ENCODE measurements at regions not wholly inside any gene's neighbourhood (a gene's known extent, or its start where the extent isn't known, plus 50 kb on each side); places are given as distances from the start of the nearest gene placed in this dataset.
"Not testable (repeated sequence)": the region's sequence is repeated elsewhere in the genome, so short reads cannot be mapped to it uniquely, and the experiment has no call there.

GRCh38 chr5:30152431-30152830 is 1041.1 kb upstream of the CDH6 start:
- no peak for DNase-seq (ENCODE audit: low read depth)

GRCh38 chr5:30150231-30150630 is 1043.3 kb upstream of the CDH6 start:
- no peak for DNase-seq (ENCODE audit: low read depth)

- no peak for DNase-seq (ENCODE audit: low read depth)
Measured at GRCh38 chr5:30149526-30149925, 1044.0 kb upstream of the CDH6 start.

GRCh38 chr5:30147976-30148375 is 1045.5 kb upstream of the CDH6 start:
- DNase-seq (ENCODE audit: low read depth), result no peak

GRCh38 chr5:30144059-30144458 is 1049.4 kb upstream of the CDH6 start:
- DNase-seq (ENCODE audit: low read depth), result not testable (repeated sequence)

GRCh38 chr5:30142432-30142831 is 1051.1 kb upstream of the CDH6 start:
- no peak for DNase-seq (ENCODE audit: low read depth)

GRCh38 chr5:30121043-30121442 is 1072.4 kb upstream of the CDH6 start:
- no peak for DNase-seq (ENCODE audit: low read depth)

- no peak for DNase-seq (ENCODE audit: low read depth)
Measured at GRCh38 chr5:30117135-30117534, 1076.4 kb upstream of the CDH6 start.

- DNase-seq (ENCODE audit: low read depth), result no peak
Measured at GRCh38 chr5:30113542-30113941, 1079.9 kb upstream of the CDH6 start.

GRCh38 chr5:30112867-30113266 is 1080.6 kb upstream of the CDH6 start:
- DNase-seq (ENCODE audit: low read depth), result no peak

- DNase-seq (ENCODE audit: low read depth), result no peak
Measured at GRCh38 chr5:30108051-30108450, 1085.4 kb upstream of the CDH6 start.

GRCh38 chr5:30106596-30106995 is 1086.9 kb upstream of the CDH6 start:
- DNase-seq (ENCODE audit: low read depth), result no peak

- DNase-seq (ENCODE audit: low read depth), result no peak
Measured at GRCh38 chr5:30104872-30105596, 1088.5 kb upstream of the CDH6 start.

GRCh38 chr5:30103452-30104202 is 1089.9 kb upstream of the CDH6 start:
- no peak for DNase-seq (ENCODE audit: low read depth)

- no peak for DNase-seq (ENCODE audit: low read depth)
Measured at GRCh38 chr5:30103052-30103451, 1090.4 kb upstream of the CDH6 start.

- no peak for DNase-seq (ENCODE audit: low read depth)
Measured at GRCh38 chr5:30102185-30102584, 1091.3 kb upstream of the CDH6 start.

- DNase-seq (ENCODE audit: low read depth), result no peak
Measured at GRCh38 chr5:30100929-30101328, 1092.6 kb upstream of the CDH6 start.

GRCh38 chr5:30100148-30100713 is 1093.3 kb upstream of the CDH6 start:
- no peak for DNase-seq (ENCODE audit: low read depth)

- DNase-seq (ENCODE audit: low read depth), result no peak
Measured at GRCh38 chr5:30099634-30100033, 1093.9 kb upstream of the CDH6 start.

GRCh38 chr5:30098940-30099339 is 1094.5 kb upstream of the CDH6 start:
- DNase-seq (ENCODE audit: low read depth), result no peak

- DNase-seq (ENCODE audit: low read depth), result no peak
Measured at GRCh38 chr5:30092548-30092947, 1100.9 kb upstream of the CDH6 start.

GRCh38 chr5:30069441-30070263 is 1123.8 kb upstream of the CDH6 start:
- no peak for DNase-seq (ENCODE audit: low read depth)

Data from EH (cell line).